CD4-positive, alpha-beta T cell treated with Interleukin-17A for 4 hours (primary cell): ENCODE measurements at regions not wholly inside any gene's neighbourhood (a gene's known extent, or its start where the extent isn't known, plus 50 kb on each side); places are given as distances from the start of the nearest gene placed in this dataset.
A peak's percentile ranks its signal among the peaks of the same experiment; 100 is the strongest.
"Not testable (repeated sequence)": the region's sequence is repeated elsewhere in the genome, so short reads cannot be mapped to it uniquely, and the experiment has no call there.

Source experiments
- DNase-seq: peaks from one replicate; pipeline ENCODE4 v3.0.0-alpha.2; 2020; ENCODE audit warnings: mixed read lengths

DNA sequence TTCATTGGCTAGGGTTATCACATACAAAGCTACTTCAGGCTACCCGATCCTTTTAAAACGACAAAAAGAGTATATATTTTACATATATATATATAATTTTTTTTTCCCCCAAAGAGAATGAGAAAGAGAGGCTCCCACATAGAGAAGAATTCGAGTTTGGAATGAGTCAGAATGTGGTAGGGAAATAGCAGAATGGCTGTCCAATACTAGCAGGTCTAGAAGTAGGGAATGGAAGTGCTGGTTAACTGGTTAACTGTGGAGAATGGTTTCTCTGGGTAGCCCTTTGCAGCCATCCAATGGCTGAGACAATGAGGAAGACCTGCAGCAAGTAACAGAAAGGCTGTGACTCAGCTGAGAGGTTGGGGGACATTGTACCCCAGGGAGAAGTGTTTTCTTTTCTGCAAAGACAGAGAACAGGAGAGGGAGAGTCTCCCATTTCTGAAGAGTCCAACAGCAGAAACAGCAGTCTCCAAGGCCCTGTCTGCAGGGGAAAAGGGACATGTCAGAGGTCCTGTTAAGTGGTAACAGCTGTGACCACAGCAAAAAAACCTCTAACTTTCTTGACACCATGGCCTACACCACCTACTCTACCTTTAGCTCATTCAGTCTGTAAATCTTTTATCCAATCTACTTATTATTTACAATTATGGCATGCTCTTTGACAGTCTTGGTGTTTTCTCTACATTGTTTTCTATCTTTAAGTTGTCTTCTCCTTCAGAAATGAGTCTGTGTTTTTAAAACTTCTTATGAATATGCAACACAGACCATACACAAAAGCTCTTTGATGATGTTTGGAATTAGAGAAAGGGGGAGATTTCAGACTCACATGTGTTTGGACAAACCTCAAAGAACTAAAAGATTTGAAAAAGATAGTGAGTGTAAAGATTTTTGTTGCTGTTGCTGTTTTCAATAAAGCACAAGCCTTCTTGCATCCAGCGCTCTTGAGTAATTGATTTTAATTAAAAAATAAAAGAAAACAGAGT is 116.1 kb upstream of the SLC7A14 start:
- DNase-seq: no peak

DNA sequence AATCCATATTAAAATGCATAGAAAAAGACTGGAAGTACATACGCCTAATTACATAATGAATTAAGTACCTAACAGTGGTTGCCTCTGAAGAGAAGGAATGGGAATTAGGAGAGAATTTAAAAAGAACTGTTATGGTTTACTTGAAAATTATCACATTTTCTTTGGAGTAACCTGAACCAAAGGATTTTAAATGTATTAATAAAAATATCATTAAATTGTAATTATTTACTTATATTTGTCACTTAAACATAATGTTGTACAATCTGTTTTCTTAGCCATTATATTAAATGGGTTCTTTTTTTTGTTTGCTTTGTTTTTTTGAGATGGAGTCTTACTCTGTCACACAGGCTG is 114.2 kb upstream of the SLC7A14 start:
- DNase-seq: no peak

DNA sequence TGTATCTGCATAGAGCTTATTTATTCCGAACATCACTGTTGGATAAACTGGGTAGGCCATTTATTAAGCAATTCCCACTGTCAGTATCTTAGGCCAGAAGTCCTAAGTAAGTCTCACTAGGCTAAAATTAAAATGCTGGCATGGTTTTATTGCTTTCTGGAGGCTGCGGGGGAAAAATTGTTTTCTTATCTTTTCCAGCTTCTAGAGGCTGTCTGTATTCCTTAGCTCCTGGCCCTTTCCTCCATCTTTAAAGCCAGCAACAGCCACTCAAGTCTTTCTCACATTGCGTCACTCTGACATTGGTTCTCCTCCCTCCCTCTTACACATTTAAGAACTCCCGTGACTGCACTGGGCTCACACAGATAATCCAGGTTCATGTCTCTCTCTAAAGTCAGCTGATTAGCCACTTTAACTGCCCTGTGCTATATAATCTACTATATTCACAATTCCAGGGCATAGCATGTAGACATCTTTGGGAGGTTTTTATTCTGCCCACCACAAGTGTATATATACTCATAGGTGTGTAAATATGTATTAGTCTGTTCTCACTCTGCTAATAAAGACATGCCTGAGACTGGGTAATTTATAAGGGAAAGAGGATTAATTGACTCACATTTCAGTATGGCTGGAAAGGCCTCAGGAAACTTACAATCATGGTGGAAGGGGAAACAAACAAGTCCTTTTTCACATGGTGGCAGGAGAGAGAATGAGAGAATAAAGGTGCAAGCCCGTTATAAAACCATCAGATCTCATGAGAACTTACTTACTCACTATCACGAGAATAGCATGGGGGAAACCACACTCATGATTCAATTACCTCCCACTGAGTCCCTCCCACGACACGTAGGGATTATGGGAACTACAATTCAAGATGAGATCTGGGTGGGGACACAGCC is 113.5 kb upstream of the SLC7A14 start:
- no peak for DNase-seq

DNA sequence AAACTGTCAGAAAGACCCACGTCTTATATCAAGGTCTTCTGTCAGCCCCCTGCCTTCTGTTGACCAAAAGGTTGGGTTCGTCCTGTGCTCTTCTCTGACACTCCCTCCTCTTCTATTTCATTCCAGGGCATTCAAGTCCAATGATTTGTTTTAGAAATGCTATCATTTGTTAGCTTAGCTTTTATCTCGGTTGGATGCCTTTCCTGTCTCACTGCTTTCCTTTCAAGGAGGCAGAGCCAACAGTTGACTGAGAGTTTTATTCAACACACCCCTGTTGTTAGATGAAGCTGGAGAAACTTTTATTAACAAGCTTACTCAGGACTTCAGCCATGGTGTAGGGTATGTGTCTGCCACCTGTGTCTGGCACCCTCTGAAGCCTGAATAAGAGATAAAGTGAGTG is 112.0 kb upstream of the SLC7A14 start:
- DNase-seq: no peak

DNA sequence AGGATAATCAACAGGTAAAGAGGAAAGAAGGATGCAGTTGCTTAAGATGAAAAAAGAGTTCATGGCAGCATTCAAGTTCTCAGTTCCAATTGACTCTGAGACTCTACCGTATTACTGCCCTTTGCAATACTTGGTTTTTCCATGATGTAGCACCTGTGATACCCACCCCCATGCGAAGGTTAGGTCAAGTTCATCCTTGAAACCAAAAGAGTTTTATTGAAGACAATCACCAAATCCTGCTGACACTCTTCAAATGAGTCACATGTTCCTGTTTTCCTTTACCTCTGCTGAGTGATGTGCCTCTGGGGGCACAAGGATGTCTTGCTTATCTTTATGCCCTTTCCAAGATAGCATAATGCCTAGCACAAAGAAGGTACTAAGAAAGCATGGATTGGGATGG is 111.3 kb upstream of the SLC7A14 start:
- no peak for DNase-seq

DNA sequence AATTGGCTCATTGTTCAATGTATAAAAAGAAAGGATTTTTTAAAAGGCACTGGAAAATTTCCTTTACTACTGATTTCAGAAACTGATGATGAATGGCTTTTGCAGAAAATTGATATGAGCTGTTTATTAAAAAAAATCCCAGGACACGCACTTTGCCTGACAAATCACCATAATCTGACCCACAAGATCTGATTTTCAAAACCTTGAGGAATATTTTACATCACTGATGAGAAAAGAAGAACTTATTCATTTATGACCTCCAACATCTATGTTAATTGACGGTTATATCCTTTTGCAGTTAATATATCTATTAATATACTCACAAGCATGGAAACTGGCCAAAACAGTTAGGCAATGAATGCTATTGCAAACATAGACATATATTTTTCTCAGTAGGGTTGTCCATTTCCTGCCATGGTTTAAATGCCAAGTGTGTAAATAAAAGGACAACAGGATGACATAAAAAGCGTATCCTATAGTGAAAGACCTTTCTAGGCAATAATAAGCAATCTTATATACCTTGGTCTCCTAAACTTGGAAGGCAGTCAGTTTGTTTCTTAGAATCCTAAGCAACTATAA is 109.7 kb upstream of the SLC7A14 start:
- DNase-seq: no peak

DNA sequence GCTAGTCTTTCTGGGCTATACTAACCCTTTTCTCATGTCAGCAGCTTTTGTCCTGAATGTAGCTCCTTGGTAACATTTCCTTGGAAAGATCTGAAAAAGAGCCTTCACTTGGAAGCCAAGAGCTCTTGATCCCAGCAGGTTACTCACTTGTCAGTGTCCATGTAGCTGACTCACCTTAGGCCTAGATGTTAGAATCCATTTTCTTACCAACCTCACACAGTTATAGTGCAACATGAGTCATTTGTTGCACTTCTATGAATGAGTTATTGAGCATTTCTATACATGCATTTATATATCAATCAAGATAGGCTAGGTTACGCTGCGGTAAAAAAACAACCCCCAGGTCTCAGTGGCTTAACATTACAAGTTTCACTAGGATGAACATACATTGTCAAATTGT is 106.8 kb upstream of the SLC7A14 start:
- DNase-seq: no peak

DNA sequence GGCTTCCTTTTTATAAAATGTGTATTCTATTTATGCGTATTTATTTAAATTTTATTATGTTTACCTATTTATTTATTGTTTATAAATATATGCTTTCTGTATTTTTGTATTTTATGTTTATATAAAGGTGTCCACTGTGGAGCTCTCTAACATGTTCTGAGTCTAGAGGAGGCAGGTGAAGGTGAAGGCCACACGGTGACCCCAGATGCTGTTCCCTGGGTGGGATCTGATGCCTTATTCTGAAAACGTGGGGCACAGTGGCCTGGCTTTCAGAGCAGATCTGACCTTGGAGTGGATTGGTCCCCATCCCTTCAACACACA is 104.7 kb upstream of the SLC7A14 start:
- DNase-seq: no peak

DNA sequence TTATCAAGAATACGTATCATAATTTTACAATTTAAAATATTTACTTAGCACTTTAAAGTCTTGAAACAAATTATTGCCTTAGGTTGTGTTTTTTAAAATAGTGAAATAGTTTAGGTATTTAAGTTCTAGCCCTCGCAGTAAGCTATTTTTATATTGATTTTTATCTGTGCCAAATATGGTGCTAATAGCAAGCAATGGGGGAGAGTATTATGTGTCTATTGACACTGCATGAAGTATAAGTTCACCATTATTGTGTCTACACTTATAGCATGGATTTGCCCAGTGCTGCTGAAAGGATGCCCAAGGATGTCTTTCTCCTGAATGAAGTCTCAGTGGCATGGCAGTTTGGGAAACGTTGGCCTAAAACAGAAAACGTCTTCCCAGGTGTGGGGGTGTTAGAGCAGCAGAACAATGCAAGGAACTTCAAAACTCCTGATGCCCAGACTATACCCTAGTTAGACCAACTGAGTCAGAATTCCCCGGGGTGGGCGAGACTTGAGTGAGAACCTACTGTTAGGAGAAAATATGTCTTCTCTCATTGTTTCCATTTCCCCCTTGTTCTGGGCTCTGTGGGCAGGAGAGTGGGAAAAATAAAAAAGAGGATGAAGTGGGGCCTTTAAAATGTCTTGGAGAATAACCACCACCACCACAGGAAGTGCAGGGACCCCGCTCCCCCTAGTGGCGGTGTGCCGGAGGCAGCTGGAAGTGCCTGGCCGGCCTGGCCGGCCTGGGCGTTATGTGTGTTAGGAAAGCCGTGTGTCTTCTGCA is 104.2 kb upstream of the SLC7A14 start:
- DNase-seq: peak; percentile 49

DNA sequence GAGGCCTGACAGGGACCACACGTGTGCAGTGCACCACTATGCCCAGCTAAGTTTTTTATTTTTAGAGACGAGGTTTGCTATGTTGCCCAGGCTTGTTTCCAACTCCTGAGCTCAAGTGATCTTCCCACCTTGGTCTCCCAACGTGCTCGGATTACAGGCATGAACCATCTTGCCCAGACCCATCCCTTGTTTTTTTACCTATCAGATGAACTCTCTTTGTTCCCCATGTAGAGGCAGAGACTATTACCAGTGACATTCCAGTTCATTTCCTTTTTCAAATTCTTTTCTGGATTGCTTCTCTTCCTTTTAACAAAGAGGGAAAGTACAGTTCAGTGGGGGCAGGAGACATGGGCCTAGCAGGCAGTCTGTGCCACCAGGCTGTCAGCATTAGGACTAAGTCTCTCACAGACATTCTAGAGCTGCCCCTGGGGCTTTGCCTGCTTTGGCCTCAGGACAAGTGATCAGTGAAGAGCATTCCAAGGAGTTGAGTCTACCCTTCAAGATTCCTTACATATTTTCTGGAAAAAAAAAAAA is 103.5 kb upstream of the SLC7A14 start:
- no peak for DNase-seq

DNA sequence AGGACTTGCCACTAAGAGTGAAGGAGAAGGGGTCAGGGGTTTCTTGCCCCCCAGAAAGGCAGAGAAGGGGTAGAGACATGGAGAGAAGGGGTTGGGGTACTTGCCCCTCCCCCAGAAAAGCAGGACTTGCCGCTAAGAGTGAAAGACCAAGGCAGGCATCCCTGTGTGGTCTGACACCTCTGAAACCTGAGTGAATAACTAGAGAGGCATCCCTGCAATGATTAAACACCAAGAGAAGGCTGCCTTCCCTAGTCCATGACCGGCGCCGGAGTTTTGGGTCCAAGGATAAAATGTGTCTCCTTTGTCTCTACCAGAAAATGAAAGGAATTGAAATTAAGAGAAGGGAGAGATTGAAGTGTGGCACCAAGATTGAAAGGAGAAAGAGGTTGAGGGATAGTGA is 102.3 kb upstream of the SLC7A14 start:
- not testable (repeated sequence) for DNase-seq

DNA sequence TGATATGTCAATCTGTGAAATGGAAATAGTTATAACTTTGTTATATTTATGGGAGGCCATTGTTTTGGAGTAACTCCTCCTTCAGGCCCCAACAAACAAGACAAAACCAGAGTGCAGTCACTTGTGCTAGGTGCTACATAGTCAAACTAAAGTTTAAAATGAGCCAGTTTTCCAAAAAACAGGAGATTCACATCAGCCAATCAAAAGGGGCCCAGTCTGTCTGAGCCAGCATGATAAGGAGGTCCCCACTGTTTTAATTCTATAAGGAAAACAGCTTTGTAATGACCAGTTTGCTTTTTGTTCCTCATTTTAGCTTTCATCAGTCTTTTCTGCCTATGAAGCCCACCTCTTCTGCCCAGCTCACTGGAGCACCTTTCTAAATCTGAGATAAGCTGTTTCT is 94.7 kb upstream of the SLC7A14 start:
- DNase-seq: no peak

DNA sequence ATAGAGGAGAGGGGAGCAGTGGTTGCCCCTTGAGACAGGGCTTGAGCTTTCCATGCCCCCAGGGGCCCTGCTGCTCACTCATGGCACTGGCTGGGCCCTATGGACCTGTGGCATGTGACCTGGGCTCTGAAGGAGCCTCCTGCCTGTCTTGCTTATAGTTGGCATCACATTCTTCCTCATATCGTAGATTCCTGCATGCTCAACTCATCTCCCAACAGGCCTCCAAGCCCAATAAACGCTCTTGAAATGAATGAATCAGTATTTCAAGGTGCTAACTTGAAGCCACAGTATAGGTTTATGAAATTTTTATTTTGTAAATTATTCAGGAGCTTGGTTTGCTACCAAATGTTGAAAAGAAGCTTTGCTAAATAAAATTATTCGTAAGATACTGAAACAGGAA is 93.3 kb upstream of the SLC7A14 start:
- no peak for DNase-seq

DNA sequence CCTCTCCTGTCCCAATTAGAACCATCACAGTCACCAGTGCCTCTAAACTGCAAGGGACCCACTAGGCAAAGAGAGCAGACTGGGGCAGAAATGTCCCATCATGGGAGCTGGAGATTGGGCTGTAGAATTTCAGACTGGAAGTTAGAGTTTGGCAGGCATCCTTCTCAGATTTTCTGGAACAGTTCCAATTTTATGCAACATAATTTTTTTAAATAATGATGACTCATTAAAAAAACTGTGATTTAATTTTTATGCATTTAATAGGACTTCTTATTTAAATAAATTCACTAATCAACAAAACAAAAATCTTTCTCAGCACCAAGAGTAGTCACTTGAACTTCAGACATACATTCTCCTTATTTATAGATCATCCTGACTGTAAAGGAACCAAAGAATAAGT is 84.6 kb upstream of the SLC7A14 start:
- no peak for DNase-seq

DNA sequence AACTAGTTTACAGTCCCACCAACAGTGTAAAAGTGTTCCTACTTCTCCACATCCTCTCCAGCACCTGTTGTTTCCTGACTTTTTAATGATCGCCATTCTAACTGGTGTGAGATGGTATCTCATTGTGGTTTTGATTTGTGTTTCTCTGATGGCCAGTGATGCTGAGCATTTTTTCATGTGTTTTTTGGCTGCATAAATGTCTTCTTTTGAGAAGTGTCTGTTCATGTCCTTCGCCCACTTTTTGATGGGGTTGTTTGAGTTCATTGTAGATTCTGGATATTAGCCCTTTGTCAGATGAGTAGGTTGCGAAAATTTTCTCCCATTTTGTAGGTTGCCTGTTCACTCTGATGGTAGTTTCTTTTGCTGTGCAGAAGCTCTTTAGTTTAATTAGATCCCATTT is 77.1 kb upstream of the SLC7A14 start:
- not testable (repeated sequence) for DNase-seq

DNA sequence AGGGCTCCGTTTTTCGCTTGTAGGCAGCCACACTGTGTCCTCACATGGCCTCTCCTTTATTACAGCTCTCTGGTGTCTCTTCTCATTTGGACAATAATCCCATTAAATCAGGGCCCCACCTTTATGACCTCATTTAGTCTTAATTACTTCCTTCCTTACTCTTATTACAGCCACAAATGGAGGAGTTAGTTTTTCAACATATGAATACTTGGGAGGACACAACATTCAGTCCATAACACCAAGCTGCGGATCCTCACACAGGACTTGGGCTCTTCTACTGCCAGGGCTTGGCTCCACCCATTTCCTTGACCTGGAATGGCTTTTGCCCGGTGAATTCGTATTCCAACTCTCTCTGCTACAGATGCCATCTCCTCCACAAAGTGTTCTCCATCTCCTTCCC is 74.3 kb upstream of the SLC7A14 start:
- no peak for DNase-seq

DNA sequence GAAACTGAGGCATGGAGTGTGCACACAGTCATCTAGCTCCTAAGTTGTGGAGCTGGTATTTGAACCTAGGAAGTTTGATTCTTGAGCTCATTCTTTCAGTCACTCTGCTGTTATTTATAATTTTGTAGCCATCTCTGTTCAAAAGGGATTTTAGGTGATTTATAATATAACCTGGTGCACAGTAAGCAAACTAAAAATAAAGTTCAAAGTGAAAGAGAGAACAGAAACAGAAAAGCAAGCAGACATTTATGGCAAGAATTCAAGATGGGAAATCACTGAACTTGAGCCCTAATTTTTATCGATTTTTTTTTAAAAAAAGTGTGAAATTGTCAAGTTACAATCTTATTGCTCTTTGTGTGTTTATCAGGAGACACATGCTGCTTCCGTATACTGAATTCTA is 71.4 kb upstream of the SLC7A14 start:
- DNase-seq: no peak

DNA sequence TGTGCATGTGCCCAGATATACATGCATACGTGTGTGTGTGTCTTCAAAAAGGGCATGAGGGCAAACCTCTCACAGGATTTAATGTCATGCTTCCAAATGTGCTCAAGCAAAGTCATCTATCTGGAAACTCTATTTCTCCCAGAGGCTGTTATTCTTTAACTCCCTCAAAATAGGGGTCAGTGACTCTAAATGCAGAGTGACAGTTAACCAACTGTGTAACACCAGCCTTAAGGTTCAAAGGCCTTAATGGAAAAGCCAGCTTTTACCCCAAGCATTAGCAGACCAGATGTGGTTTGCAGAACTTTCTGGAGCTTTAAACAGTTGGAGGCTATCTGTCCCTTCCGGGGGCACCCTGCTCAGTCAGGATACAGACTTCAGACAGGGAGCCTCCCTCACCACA is 70.4 kb upstream of the SLC7A14 start:
- no peak for DNase-seq

DNA sequence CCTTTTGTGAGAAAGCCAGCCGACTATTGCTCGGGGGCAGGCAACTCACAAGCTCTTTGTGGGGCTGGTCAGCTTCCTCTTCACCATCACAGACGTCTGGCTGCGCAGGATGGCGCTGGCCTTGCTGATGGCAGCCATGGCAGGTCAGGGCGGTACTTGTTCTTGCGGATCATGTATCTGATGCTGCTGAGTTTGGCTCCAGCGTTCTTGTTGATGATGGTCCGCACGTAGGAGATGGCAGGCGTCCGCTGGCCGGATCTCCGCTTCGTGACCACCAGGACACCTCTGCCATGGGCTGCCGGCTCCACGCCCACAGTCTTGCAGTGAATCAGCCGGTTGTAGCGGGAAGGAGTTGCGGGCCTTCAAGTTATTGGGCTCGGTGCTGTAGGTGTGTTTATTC is 67.9 kb upstream of the SLC7A14 start:
- no peak for DNase-seq

DNA sequence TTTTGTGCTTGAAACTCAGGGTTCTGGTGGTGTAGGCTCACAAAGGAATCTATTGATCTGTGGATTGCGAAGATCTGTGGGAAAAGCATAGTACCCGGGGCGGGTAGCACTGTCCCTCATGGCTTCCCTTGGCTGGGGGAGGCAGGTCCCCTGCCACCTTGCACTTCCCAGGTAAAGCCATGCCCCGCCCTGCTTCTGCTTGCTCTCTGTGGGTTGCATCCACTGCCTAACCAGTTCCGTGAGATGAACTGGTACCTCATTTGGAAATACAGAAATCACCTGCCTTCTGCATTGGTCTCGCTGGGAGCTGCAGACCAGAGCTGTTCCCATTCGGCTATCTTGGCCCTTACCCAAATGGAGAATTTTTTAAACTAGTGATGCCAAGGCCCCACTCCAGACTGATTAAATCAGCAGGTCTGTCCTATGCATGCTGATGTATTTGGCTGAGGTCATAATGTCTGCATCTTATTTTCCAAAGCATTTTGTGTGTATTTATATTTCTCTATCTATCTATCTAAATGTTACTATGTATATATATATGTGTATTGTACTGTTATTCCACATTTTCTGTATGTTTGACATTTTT is 65.5 kb upstream of the SLC7A14 start:
- no peak for DNase-seq

DNA sequence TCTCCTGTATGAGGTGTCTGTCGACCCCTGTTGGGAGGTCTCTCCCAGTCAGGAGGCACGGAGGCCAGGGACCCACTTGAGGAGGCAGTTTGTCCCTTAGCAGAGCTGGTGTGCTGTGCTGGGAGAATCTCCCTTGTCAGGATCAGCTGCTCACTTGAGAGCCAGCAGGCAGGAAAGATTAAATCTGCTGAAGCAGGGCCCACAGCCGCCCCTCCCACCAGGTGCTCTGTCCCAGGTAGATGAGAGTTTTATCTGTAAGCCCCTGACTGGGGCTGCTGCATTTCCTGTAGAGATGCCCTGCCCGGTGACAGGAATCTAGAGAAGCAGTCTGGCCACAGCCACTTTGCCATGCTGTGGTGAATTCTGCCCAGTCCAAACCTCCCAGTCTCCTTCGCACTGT is 64.7 kb upstream of the SLC7A14 start:
- DNase-seq: not testable (repeated sequence)

DNA sequence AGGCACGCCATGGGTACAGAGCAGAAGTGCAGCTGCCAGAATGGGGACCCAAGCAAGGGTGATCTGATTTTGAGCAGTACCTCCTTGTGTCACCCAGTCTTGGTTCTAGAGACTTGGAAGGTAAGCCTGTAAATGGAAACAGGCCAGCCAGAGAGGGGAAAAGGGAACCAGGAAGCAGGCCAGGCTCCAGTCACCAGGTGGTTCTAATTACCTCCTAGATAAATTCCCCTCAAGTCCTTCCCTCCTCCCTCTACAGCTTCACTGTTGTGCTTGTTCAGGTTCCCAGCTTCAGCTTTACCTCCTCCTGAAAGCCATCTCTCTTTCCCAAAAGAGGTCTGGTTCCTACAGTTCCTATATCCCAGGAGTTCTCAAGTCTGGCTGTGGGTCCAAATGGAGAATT is 58.8 kb upstream of the SLC7A14 start:
- no peak for DNase-seq
